Neural cell (in vitro differentiated cells): ENCODE measurements at regions not wholly inside any gene's neighbourhood (a gene's known extent, or its start where the extent isn't known, plus 50 kb on each side); places are given as distances from the start of the nearest gene placed in this dataset.

ENCODE experiments used
- H2AFZ ChIP-seq: fragments of 200-600, 300-800 bp; sonication (generic), shearing (Covaris generic); 2 replicates; pipeline ENCODE4 v1.6.0; 2014; ENCODE audit warnings: low read depth, mild to moderate bottlenecking, antibody characterized with exemption, low read length, moderate library complexity
- H3F3A ChIP-seq: fragments of 200-600 bp; shearing (Covaris generic); 2 replicates; pipeline ENCODE4 v1.6.1; 2016; ENCODE audit warnings: mild to moderate bottlenecking, moderate library complexity, mixed read lengths, antibody characterized with exemption, low read length; ENCODE audit not compliant: insufficient read depth, poor library complexity, severe bottlenecking
- H3K27ac ChIP-seq: fragments of 200-600, 300-800 bp; sonication (generic), shearing (Covaris generic); 2 replicates; pipeline ENCODE4 v1.5.1; 2014; ENCODE audit warnings: mild to moderate bottlenecking, low read length, moderate library complexity
- H3K27me3 ChIP-seq: fragments of 300-800, 200-600 bp; sonication (generic), shearing (Covaris generic); 2 replicates; pipeline ENCODE4 v1.6.0; 2014; ENCODE audit warnings: mild to moderate bottlenecking, low read depth, low read length, moderate library complexity; ENCODE audit not compliant: insufficient read depth
- H3K36me3 ChIP-seq: fragments of 300-800, 200-600 bp; sonication (generic), shearing (Covaris generic); 2 replicates; pipeline ENCODE4 v1.5.1; 2014; ENCODE audit warnings: mild to moderate bottlenecking, antibody characterized with exemption, low read length, moderate library complexity; ENCODE audit not compliant: insufficient read depth
- H3K4me2 ChIP-seq: fragments of 300-800, 200-600 bp; sonication (generic), shearing (Covaris generic); 2 replicates; pipeline ENCODE4 v1.6.0; 2014; ENCODE audit warnings: mild to moderate bottlenecking, low read length
- H3K4me3 ChIP-seq: fragments of 300-800, 200-600 bp; sonication (generic), shearing (Covaris generic); 2 replicates; pipeline ENCODE4 v1.5.1; 2014; ENCODE audit warnings: mild to moderate bottlenecking, low read length, moderate library complexity
- H3K79me2 ChIP-seq: fragments of 200-600 bp; shearing (Covaris generic); replicated peaks from 2 replicates; pipeline ENCODE4 v1.6.0; 2014; ENCODE audit warnings: mild to moderate bottlenecking, low read length, moderate library complexity; ENCODE audit not compliant: insufficient read depth
- H3K9ac ChIP-seq: fragments of 300-800, 200-600 bp; sonication (generic), shearing (Covaris generic); 2 replicates; pipeline ENCODE4 v1.6.1; 2016; ENCODE audit warnings: mild to moderate bottlenecking, low read length, mixed read lengths
- H3K9me2 ChIP-seq: fragments of 200-600 bp; shearing (Covaris generic); 2 replicates; pipeline ENCODE4 v1.6.1; 2016; ENCODE audit warnings: mild to moderate bottlenecking, low read length, mixed read lengths; ENCODE audit not compliant: insufficient read depth
- H3K9me3 ChIP-seq: fragments of 200-600, 300-800 bp; sonication (generic), shearing (Covaris generic); 2 replicates; pipeline ENCODE4 v1.6.1; 2016; ENCODE audit warnings: mild to moderate bottlenecking, mixed run types, low read length, moderate library complexity, mixed read lengths
- H4K20me1 ChIP-seq: fragments of 200-600 bp; shearing (Covaris generic); 2 replicates; pipeline ENCODE4 v1.6.1; 2016; ENCODE audit warnings: mild to moderate bottlenecking, mixed run types; ENCODE audit not compliant: insufficient read depth
- EP300 ChIP-seq: fragments of 450-650 bp; conservative IDR thresholded peaks from 2 replicates; pipeline ENCODE4 v1.6.1; 2014; ENCODE audit warnings: antibody characterized with exemption, mild to moderate bottlenecking, moderate library complexity; ENCODE audit not compliant: poor library complexity, severe bottlenecking
- EZH2 ChIP-seq: fragments of 200-600, 300-800 bp; shearing (Covaris generic), sonication (generic); IDR thresholded peaks from 2 replicates; pipeline ENCODE4 v1.6.1; 2014; ENCODE audit warnings: antibody characterized with exemption, low read length, borderline replicate concordance, mild to moderate bottlenecking; ENCODE audit not compliant: insufficient read depth, poor library complexity, severe bottlenecking
- MXI1 ChIP-seq: fragments of 450-650 bp; conservative IDR thresholded peaks from 2 replicates; pipeline ENCODE4 v1.6.1; 2014; ENCODE audit warnings: antibody characterized with exemption, mild to moderate bottlenecking; ENCODE audit not compliant: poor library complexity, severe bottlenecking
- POLR2AphosphoS5 ChIP-seq: IDR thresholded peaks from 2 replicates; pipeline ENCODE4 v1.6.1; 2012
- RAD21 ChIP-seq: fragments of 450-650 bp; conservative IDR thresholded peaks from 2 replicates; pipeline ENCODE4 v1.6.1; 2014; ENCODE audit warnings: antibody characterized with exemption, mild to moderate bottlenecking, moderate library complexity
- SMC3 ChIP-seq: fragments of 450-650 bp; conservative IDR thresholded peaks from 2 replicates; pipeline ENCODE4 v1.6.1; 2014; ENCODE audit warnings: antibody characterized with exemption, mild to moderate bottlenecking, moderate library complexity; ENCODE audit not compliant: poor library complexity
- TAF1 ChIP-seq: IDR thresholded peaks from 2 replicates; pipeline ENCODE4 v1.6.1; 2012; ENCODE audit warnings: low read depth
- TF ChIP-seq, protein P1 (sequence below): IDR thresholded peaks from 2 replicates; pipeline ENCODE4 v1.6.1; 2012; ENCODE audit warnings: borderline replicate concordance
- TF ChIP-seq, protein P2 (sequence below): fragments of 450-650 bp; IDR thresholded peaks from 2 replicates; pipeline ENCODE4 v1.5.1; 2014; ENCODE audit warnings: antibody characterized with exemption, mild to moderate bottlenecking, moderate library complexity; ENCODE audit not compliant: poor library complexity, severe bottlenecking

DNA sequence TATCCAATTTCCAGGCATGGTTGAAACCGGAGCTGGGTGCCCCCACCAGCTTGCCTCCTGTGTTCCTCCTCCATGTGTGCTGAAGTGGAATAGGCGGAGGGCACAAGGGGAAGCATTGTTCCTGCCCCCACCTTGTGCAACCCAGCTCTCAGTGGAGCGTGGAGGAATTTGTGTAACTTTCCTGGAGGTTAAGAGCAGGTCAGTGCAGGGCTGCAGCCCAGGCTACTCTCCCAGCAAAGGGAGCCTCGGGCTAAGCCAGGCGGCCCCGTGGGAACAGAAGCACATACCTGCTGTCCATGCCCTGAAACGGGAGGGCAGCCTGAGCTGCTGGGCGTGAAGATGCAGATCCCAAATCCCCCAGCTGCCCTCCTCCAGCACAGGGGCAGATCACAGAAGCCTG, 158.8 kb upstream of the LHX1 start:
- Histone ChIP-seq H3K27me3 (peaks cover 11% of the 10 kb centered on the region), H3K27ac (no peak overlapping the region), H3K36me3 (no peaks in the 10 kb centered on the region), H2AFZ (no peak overlapping the region), H3K9me2 (no peaks in the 10 kb centered on the region), H4K20me1 (no peaks in the 10 kb centered on the region), H3F3A (no peaks in the 10 kb centered on the region), H3K79me2 (no peaks in the 10 kb centered on the region), H3K4me2 (no peak overlapping the region), H3K9ac (no peak overlapping the region), H3K9me3 (no peaks in the 10 kb centered on the region), H3K4me3 (no peak overlapping the region)
- TF ChIP-seq EP300 = no peak
- TF ChIP-seq, protein P1, sequence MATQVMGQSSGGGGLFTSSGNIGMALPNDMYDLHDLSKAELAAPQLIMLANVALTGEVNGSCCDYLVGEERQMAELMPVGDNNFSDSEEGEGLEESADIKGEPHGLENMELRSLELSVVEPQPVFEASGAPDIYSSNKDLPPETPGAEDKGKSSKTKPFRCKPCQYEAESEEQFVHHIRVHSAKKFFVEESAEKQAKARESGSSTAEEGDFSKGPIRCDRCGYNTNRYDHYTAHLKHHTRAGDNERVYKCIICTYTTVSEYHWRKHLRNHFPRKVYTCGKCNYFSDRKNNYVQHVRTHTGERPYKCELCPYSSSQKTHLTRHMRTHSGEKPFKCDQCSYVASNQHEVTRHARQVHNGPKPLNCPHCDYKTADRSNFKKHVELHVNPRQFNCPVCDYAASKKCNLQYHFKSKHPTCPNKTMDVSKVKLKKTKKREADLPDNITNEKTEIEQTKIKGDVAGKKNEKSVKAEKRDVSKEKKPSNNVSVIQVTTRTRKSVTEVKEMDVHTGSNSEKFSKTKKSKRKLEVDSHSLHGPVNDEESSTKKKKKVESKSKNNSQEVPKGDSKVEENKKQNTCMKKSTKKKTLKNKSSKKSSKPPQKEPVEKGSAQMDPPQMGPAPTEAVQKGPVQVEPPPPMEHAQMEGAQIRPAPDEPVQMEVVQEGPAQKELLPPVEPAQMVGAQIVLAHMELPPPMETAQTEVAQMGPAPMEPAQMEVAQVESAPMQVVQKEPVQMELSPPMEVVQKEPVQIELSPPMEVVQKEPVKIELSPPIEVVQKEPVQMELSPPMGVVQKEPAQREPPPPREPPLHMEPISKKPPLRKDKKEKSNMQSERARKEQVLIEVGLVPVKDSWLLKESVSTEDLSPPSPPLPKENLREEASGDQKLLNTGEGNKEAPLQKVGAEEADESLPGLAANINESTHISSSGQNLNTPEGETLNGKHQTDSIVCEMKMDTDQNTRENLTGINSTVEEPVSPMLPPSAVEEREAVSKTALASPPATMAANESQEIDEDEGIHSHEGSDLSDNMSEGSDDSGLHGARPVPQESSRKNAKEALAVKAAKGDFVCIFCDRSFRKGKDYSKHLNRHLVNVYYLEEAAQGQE = no peak
- no peak for TF ChIP-seq EZH2
- no peak for TF ChIP-seq MXI1
- no peak for TF ChIP-seq TAF1
- TF ChIP-seq SMC3 = no peak
- TF ChIP-seq, protein P2, sequence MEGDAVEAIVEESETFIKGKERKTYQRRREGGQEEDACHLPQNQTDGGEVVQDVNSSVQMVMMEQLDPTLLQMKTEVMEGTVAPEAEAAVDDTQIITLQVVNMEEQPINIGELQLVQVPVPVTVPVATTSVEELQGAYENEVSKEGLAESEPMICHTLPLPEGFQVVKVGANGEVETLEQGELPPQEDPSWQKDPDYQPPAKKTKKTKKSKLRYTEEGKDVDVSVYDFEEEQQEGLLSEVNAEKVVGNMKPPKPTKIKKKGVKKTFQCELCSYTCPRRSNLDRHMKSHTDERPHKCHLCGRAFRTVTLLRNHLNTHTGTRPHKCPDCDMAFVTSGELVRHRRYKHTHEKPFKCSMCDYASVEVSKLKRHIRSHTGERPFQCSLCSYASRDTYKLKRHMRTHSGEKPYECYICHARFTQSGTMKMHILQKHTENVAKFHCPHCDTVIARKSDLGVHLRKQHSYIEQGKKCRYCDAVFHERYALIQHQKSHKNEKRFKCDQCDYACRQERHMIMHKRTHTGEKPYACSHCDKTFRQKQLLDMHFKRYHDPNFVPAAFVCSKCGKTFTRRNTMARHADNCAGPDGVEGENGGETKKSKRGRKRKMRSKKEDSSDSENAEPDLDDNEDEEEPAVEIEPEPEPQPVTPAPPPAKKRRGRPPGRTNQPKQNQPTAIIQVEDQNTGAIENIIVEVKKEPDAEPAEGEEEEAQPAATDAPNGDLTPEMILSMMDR = no peak
- TF ChIP-seq RAD21 = no peak
- TF ChIP-seq POLR2AphosphoS5 = no peak

DNA sequence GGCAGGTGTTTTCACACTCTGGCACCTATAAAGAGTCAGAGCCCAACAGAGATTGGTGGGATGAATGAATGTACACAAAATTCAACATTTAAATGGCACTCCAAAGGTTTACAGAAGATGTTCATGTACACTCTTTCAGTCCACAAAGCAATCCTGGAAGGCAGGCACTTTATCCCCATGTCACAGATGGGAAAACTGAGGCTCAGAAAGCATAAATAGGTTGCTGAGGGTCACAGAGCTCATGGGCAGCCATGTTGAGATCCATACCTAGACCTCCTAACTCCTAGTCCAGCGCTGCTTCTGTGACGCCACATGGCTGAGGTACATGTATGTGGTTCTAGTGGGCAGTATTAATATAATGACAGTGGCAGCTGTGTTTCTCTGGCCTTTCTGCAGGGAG, 157.7 kb upstream of the LHX1 start:
- H2AFZ ChIP-seq = no peak overlapping the region
- no peaks in the 10 kb centered on the region for H3K79me2 ChIP-seq
- no peak overlapping the region for H3K4me2 ChIP-seq
- TF ChIP-seq EP300 (no peak), RAD21 (no peak), EZH2 (no peak), TAF1 (no peak), SMC3 (no peak), MXI1 (no peak), POLR2AphosphoS5 (no peak)
- TF ChIP-seq, protein P2 = no peak
- TF ChIP-seq, protein P1 = no peak
- no peaks in the 10 kb centered on the region for H4K20me1 ChIP-seq
- no peaks in the 10 kb centered on the region for H3K9me2 ChIP-seq
- H3K4me3 ChIP-seq = no peak overlapping the region
- peaks cover 11% of the 10 kb centered on the region for H3K27me3 ChIP-seq
- no peaks in the 10 kb centered on the region for H3K36me3 ChIP-seq
- H3K9me3 ChIP-seq = no peaks in the 10 kb centered on the region
- H3K9ac ChIP-seq = no peak overlapping the region
- no peaks in the 10 kb centered on the region for H3F3A ChIP-seq
- H3K27ac ChIP-seq = no peak overlapping the region
